ENCODE measurements at regions not wholly inside any gene's neighbourhood (a gene's known extent, or its start where the extent isn't known, plus 50 kb on each side); places are given as distances from the start of the nearest gene placed in this dataset.

DNA sequence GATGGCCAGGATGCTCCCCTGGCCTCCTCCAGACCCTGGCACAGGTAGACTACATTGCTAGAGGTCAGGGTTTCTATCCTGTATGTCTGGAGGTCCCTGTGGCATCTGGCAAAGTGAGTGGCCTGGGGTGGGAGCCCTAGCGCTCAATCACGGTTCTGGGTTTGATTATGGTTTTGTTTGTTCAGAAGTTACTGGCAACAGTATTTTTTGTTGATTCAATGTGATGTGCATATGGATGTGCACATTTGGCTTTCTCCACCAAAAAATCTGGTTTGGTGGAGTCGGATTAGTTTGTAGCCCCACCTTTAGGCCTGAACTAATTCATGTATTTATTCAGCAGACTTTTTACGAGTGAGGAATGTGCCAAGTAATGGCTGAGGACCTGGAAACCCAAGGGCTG, 109.7 kb downstream of the VEGFA start:
- DNase-seq, result no peak

DNA sequence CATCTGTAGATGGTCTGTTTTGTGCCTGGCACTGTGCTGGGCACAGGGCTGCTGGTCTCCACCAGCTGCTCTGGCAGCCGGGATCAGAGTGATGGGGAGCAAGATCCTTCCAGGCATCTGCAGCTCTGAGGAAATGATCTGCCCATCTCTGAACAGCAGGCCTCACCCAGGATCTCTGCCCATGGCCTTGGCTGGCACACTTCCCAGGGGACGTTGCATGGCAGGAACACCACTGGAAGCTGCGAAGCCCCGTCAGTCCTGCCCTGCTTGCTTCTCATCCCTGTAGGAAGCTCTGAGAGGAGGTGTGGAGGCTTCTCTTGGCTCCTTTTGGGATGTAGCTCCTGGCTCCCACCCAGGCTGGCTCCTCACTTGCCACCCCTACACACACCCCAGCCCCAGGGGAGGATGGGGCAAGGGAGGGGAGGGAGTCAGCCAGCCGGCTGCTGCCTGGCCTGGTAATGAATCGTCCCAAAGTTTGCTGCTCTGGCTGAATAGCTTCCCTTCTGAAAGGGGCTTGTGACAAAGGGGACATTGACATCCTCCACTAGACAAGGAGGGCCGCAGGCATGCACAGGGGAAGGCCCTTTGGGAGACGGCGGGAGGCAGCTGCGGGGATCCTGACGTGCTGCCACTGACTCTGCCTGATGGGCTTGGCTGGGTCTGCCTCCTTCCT, 108.9 kb downstream of the VEGFA start:
- DNase-seq, result peak; percentile 58

DNA sequence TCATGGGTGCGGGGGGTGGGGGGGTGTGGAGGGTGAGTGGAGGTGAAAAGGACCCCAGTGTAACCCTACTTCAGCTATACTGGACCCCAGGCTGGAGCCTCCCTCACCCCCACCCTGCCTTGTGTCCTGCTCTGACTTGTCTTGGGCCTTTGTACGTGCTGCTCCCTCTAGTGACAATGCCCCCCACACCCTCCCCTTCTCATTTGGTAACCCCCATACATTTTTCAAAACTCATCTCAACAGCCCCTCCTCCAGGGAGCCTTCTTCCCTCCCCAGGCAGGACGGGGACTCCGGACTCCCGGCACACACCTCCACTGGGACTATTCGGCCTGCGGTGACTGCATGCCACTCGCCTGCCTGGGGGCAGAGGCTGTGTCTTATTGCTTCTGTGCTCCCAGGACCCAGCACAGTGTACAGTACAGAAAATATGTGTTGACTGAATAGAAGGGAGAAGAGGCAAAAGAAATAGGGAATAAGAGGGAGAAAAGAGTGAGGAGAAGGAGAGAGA, 108.2 kb downstream of the VEGFA start:
- DNase-seq, result no peak

DNA sequence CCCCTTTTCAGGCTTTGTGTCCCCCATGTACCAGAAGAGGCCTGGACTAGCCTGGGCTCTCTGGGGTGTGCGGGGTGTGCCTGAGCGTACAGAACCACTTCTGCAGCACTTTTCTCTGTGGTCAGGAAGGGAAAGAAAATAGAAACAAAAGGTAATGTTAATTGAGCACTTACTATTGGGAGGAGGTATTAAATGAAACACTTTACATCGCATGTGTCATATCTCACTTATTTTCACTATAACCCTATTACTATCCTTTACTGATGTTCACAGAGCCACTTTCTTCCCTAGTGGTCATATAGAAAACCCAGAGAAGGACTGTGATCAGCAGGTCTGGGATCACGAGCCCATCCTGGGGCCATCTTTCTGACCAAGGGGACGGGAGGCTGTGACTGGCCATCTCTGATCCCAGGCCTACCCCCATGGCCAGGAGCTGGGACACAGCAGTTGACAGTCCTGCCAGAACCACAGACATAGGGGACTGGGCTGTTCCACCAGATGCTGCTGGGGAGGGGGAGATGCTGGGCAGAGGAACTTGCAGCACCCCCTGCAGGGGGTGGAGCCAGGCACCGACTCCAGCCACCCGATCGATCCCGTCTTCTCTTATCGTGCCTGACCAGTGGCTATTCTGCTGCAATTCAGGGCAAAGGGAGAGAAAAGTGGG, 107.6 kb downstream of the VEGFA start:
- DNase-seq, result no peak

DNA sequence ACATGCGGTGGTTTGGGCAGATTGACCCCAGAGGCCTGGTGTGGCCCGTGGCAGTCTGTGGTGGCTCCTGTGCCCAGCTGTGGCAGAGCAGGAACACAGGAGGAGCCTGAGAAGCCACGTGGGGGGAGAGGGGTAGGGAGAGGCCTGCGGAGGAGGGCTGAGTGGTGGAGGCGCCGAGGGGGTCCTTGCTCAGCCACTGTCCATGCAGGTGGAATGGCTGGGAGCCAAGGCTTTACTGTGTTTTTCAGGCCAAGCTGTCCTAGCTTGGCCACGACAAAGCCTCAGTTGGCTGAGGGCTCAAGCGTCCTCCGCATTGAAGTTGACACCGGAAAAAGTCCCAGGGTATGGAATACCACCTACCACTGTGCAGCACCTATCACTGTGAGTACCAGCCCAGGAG, 107.0 kb downstream of the VEGFA start:
- no peak for DNase-seq

DNA sequence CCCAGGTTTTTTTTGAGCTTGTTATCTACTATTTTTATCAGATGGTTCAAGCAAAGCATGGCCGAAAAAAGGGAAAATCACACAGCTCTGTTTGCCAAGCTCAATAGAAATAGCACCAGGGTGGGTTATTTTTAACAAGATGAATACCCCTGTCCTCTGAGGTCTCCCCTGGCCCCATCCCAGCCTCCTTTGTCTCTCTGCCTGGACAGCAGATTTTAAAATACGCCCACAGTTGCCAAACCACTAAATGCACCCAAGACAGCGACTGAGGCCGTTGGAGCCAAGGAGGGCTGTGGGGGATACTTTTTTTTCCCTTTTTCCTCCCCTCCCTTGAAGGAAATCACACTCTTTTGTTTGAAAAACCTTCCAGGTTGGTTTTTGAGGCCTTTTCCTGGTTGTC, 106.6 kb downstream of the VEGFA start:
- no peak for DNase-seq

DNA sequence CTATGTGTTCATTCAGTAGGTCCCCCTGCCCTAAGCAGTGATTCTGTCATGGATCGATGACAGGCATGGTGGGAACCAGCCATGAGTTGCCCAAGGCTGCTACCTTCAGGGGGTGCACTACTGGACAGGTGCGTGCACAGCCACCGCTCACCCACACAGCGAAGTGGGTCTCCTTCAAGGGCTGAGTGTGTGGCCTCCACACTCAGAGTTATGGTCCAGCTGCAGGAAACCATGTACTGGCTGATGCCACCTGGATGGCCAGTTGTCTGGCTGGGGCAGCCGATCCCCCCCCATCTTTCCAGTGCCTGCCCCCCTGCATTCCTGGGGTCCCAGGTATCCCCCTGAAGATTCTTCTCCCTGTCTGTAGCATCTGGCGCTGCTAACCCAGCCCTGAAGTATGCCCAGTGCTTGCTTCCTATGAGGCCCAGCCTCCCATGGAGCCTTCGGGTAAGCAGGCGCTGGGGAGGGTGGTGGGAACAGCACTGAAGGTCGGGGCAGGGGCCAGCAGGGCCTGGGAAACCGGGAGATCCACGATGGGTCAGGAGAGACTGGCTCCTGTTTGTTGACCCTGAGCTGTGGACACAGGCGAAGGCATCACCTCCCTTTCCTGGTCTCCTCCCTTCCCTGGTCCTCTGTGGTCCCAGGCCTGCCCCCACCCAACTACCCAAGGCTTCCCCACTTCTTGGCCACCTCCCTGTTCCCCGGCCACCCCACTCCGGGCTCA, 106.0 kb downstream of the VEGFA start:
- no peak for DNase-seq

DNA sequence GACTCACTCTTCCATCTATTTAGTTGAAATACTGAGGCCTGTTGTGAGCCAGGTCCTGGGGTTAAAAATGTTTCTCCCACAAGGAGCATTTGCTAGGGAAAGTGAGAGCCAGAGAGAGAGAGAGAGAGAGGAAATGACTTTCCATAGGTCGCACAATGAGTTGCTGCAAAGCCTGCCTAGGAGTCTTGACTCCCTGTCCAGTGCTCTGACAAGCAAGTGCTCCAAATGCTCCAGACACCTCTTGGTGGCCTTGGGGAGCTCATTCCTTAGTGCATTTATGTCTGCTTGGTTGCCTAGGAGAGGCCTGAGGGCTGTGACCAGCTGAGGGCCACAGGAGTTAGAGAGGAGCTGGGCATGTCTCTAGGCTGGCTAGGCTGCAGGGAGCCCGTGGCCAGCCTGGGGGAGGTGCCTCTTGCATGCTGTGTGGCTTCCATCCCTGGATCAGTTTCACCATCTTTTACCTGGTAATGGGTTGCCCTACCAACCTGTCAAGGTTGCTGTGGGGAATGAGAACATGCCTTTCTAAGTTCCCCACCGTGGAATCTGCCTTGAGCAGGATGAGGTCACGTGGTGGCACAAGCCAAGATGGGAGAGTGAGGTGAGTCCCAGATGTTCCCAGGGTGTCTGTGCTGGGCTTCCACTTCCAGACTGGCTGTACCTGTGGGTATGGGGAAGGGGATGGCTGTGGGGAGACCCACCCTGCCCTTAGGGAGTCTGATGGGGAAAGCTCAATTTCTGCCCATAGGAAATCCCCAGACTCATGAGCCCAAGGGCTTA, 105.0 kb downstream of the VEGFA start:
- no peak for DNase-seq

DNA sequence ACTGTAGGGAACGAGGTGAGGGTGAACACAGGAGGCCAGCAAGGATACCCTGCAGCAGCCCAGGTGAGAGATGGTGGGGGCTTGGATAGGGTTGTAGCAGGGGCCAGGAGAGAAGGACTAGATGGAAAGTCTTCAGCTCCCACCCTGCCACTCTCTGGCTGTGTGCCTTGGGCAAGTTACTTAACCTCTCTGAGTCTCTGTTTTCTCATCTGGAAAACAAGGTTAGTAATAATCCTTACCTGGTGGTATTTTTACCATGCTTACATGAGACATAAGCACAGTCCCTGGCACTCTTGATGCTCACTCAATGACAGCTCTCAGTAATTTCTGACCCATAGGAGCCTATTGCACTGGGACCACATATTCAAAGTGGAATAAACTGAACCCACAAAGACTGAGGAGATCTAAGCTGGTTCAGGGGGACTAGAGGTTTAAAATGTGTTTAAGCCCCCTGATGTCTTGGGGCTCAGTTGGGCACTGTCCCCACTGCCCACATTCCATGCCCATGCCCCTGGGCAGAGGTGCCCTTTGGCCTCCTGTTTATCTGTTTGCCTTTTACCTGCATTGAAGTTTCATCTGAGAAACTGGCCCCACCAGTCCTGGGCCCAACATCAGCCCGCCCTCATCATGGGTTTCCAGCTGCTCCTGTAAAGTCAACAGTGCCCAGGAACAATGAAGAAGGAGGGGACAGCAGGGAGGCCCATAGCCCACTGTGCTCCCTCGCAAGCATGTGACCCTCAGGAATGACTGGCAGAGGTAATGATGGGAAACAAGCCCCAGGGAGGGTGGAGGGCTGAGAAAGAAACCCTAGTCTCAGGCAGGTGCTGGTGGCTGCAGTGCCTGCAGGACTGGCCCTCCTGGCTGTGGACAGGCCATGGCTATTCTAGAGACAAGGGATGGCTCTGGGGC, 104.0 kb downstream of the VEGFA start:
- DNase-seq, result no peak

DNA sequence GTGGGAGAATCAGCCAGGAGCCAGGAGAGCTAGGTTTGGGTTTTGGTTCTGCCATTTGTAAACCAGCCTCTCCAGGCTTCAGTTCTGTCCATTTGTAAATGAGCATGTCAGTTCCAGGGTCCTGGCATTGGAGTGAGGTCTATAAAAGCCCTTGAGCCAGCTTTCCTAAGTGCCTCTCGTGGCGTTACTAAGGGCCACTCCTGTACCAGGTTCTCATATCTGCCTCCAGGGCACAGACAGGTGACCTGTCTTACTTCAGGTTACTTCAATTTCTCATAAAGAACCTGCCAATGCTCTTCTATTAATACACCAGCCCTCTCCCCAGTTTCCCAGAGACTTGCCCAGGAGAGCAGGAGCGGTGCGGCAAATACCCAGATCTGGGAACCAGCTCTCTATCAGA, 101.9 kb downstream of the VEGFA start:
- no peak for DNase-seq

DNA sequence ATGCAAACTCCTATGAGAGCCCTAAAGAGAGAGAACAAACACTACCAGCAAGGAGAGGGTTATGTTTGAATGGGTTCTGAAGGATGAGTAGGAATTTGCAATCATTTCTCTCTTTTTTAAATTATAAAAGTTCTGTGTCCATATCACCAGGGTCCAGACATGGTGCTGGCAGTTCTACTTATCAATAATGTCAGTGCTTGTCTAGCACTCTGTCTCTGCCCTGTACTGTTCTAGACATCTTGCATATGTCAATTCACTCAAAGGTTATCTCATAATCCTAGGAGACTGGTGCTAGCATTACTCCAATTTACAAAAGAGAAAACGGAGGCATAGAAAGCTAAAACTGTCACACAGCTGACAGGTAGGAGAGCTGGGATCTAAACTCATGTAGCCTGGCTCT, 101.3 kb downstream of the VEGFA start:
- no peak for DNase-seq

DNA sequence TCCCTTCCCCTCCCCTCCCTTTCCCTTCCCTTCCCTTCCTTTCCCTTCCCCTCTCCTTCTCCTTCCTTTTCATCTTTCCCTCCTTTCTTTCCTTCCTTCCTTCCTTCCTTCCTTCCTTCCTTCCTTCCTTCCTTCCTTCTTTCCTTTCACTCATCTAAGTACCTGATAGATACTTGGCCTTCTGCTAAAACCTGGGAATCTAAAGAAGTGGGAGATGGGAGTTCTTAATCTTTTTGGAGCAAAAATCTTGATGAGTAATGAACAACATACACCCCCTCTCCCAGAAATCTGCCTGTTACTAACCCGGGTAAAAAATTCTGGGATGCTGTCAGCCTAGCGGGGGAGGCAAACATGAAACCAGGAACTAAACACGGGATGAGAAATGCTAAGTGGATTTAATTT, 100.7 kb downstream of the VEGFA start:
- no peak for DNase-seq

DNA sequence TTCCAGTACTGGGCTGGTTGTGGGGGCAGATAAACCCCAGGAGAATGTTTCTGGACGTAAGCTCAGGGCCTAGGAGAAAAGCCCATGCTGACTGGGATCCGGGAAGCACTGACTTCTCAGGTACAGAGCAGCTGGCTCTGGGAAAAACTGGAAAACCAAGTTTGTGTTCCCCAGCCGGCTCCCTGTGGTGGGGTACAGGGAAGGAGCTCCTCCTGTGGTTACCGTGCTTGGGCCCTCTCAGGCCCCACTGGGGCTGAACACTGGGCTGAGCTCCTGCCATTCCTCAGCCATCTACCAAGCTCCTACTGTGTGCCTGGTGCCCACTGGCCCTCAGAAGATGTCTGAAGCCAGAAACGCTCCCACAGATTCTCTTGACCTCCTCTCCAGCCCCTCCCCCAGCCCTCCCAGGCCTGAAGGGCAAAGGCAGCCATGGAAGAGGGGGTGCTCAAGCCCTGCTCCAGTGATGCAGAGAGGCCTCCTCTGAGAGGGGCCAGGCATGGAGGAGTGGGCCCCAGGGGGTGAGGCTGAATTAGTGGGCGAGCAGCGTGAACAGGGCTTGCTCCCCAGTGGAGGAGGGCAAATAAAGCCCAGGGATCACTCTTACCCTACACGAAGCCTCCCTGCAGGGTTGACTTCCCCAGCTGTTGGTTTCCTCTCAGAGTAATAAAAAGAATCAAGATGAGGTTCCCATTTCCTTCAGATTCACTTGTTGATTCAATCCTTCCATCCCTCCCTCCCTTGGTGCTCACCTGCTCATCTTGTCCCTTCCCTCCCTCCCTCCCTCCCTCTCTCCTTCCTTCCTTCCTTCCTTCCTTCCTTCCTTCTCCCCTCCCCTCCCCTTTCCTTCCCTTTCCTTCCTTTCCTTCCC, 100.0 kb downstream of the VEGFA start:
- DNase-seq, result no peak

DNA sequence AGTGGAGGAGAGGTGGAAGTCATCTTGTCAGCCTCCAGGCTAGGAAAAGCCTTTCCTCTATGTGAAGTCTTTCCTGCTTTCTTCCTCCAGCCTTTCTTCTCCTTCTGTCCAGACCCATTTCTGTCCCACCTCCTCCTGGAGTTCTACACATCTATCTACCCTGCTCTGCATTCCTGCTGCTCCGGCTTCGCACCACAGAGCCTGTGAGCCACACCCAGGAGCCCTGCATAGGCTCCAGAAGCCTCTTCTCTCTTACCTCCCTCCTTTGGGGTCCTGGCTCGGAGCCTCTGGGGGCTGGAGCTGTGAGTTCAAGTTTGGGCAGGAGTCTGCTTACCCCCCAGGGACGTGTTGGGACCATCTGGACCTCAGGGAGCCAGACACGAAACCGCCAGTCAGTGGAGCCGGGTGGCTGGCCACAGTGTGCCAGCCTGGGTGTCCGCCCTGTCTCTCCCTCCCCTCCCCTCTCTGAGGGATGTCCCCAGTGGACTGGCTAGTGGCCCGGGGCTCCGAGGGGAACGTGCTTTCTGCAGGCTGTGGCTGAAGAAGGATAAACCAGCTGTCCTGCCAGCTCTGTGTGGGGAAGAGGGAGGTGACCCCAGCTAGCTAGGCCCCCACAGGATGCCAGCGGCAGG, 99.2 kb downstream of the VEGFA start:
- DNase-seq, result no peak

DNA sequence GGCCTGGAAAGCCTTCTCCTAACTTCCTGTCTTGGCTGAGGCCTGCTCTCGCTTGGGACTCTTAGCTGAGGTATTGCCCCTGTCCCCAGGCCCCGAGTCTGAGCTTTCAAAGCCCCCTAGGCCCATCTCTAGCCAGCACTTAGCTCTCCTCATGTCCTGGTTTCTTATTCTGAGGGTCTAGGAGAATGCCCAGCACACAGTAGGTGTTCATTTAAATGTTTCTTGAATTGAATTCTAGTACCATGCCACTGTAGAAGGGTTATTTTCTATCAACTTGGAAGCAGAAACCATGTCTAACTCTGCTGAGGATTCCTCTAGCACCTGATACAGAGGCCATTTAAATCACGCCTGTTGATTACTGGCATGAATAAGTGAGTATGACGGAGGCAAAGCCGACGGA, 98.5 kb downstream of the VEGFA start:
- no peak for DNase-seq

DNA sequence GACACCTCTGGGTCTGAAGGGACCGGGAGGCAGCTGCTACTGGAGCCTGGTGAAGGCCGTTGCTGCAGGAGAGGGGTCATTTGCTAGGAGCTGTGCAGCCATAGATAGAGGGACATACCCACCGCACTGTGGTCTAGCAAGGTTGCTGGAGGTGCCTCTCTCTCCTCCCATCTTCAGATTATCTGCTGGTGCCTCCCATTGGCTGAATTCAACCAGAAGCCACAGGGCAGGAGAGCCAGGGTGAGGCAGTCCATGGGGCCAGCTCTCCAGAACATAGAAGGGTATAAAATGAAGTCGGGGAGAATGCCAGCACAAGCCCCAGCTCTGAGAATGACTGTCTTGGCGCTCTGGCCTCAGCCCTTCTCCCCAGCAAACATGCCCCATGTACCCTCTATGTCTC, 98.0 kb downstream of the VEGFA start:
- no peak for DNase-seq

DNA sequence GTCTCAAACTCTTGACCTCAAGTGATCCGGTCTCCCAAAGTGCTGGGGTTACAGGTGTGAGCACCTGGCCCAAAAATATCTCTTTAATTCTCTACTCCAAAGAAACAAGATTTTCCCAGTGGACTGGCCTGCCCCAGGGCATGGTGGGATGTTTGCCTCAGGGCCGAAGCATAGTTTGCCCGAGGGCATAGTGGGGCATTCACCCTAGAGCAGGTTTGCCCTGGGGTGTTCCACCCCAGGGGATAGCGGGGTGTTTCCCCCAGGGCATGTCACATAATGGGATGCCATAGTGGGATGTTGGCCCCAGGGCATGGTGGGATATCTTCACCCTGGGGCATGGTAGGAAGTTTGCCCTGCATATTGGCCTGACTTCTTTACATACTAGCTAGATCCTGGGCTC, 97.2 kb downstream of the VEGFA start:
- no peak for DNase-seq

DNA sequence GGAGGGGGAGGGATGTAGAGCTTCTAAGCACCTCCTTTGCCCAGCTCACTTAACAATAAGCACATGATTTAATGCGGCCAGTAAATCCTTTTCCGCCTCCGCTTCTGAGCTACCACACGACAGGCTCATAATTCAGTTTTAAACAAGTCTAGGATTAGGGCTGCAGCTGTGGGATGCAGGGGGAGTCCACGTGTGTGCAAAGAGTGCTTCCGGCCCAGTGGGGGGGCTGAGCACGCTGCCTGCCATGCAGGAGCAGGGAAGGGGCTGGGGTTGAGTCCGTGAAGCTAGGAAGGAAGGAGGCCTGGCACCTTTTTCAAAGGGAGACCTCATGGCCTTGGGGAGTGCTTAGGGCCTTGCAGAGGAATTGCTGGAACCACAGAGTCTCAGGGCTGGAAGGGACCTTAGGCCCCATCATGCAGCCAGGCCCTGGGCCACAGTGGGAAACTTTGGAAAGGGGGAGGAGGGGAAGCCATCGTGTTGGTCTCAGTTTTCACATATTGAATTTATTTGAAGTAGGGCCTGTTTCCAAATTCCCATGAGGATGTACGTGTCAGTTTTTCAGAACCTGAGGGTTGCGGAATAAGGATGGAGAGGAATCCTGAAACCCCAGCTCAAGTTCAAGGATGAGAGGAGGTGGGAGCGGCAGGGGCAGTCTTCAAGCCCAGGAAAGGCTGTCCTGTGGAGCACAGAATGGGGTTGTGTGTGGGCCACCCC, 96.1 kb downstream of the VEGFA start:
- DNase-seq, result no peak

DNA sequence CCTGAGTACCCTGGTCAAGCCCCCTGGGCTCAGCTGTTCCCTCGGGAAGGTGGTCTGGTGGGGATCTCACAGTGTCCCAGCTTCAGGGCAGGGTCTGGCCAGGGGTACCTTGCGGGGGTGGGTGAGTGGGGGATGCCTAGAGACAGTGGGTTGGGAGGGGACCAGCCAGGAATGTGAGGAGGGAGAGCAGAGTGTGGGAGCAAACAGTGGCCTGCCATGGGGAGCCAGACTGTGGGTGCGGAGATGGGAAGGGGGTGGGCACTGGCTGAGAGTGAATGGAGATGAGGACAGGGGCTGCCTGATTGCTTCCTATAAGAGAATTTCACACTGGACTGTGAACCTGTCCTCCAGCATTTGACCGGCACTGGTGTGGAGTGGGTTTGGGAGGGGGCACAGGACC, 95.1 kb downstream of the VEGFA start:
- no peak for DNase-seq

DNA sequence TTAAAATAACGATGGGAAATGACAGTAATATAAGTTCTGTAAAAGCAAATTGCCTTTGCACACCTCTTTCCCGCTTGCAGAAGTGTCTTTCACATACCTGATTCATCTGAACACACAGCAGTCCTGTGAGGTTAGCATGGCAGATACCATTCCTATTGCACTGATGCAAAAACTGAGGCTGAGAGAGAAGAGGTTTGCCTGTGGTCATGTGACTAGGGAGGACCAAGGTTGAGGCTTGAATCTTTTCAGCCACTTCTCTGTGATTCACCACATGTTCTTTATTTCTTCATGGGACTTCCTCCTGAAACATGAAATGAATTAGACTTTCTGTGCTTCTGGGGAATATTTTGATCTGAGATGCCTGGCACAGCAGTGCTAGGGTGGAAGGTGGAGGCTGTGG, 92.9 kb downstream of the VEGFA start:
- no peak for DNase-seq
